HG02943 (cell line): ENCODE measurements at regions not wholly inside any gene's neighbourhood (a gene's known extent, or its start where the extent isn't known, plus 50 kb on each side); places are given as distances from the start of the nearest gene placed in this dataset.
"Not testable (repeated sequence)": the region's sequence is repeated elsewhere in the genome, so short reads cannot be mapped to it uniquely, and the experiment has no call there.

ENCODE experiments used
- ATAC-seq: cut with Tn5 transposase; IDR thresholded peaks from one replicate; pipeline ENCODE4 v1.9.1; 2021; ENCODE audit warnings: mild to moderate bottlenecking, low read depth, moderate library complexity; ENCODE audit not compliant: unreplicated experiment

- no peak for ATAC-seq
Observed at GRCh38 chr14:105581551-105582341, 55.4 kb downstream of the TMEM121 start.

GRCh38 chr14:105582639-105583038 lies 56.3 kb downstream of the TMEM121 start:
- ATAC-seq = no peak

- ATAC-seq = not testable (repeated sequence)
Observed at GRCh38 chr14:105583914-105584313, 57.5 kb downstream of the TMEM121 start.

GRCh38 chr14:105585290-105585689 lies 58.9 kb downstream of the TMEM121 start:
- not testable (repeated sequence) for ATAC-seq

GRCh38 chr14:105585722-105586121 lies 59.3 kb downstream of the TMEM121 start:
- ATAC-seq = not testable (repeated sequence)

- not testable (repeated sequence) for ATAC-seq
Observed at GRCh38 chr14:105586144-105586872, 59.9 kb downstream of the TMEM121 start.

GRCh38 chr14:105587034-105587433 lies 60.7 kb downstream of the TMEM121 start:
- not testable (repeated sequence) for ATAC-seq

GRCh38 chr14:105587482-105588235 lies 61.3 kb downstream of the TMEM121 start:
- not testable (repeated sequence) for ATAC-seq

- no peak for ATAC-seq
Observed at GRCh38 chr14:105588236-105588860, 62.0 kb downstream of the TMEM121 start.

- ATAC-seq = no peak
Observed at GRCh38 chr14:105589161-105589925, 63.0 kb downstream of the TMEM121 start.

GRCh38 chr14:105589926-105590185 lies 63.5 kb downstream of the TMEM121 start:
- not testable (repeated sequence) for ATAC-seq

- no peak for ATAC-seq
Observed at GRCh38 chr14:105591052-105591451, 64.7 kb downstream of the TMEM121 start.

- not testable (repeated sequence) for ATAC-seq
Observed at GRCh38 chr14:105591792-105592341, 65.5 kb downstream of the TMEM121 start.

- not testable (repeated sequence) for ATAC-seq
Observed at GRCh38 chr14:105592646-105593045, 66.3 kb downstream of the TMEM121 start.

- not testable (repeated sequence) for ATAC-seq
Observed at GRCh38 chr14:105595346-105595745, 69.0 kb downstream of the TMEM121 start.

GRCh38 chr14:105596374-105596773 lies 70.0 kb downstream of the TMEM121 start:
- not testable (repeated sequence) for ATAC-seq

- ATAC-seq = not testable (repeated sequence)
Observed at GRCh38 chr14:105598040-105598763, 71.8 kb downstream of the TMEM121 start.

GRCh38 chr14:105598925-105599586 lies 72.7 kb downstream of the TMEM121 start:
- ATAC-seq = not testable (repeated sequence)
